Cardiac muscle cell (in vitro differentiated cells and primary cell): ENCODE measurements at regions not wholly inside any gene's neighbourhood (a gene's known extent, or its start where the extent isn't known, plus 50 kb on each side); places are given as distances from the start of the nearest gene placed in this dataset.

Experiments
- DNase-seq, 2 donors: peaks; one replicate each; pipeline versions ENCODE4 v3.0.0 to v3.0.0-alpha.2; 2010 to 2017; ENCODE audit warnings: low read depth in 1 of 2, low spot score in 1 of 2
- H3K27ac ChIP-seq: fragments of 200-600 bp; sonication (generic); 2 replicates; pipeline ENCODE4 v1.5.1; 2016
- H3K27me3 ChIP-seq: fragments of 200-600 bp; sonication (generic); 2 replicates; pipeline ENCODE4 v1.6.0; 2016; ENCODE audit warnings: control low read depth
- H3K36me3 ChIP-seq: fragments of 200-600 bp; sonication (generic); 2 replicates; pipeline ENCODE4 v1.5.1; 2016; ENCODE audit warnings: control low read depth
- H3K4me1 ChIP-seq: fragments of 200-600 bp; sonication (generic); 2 replicates; pipeline ENCODE4 v1.8.1; 2017; ENCODE audit warnings: low read depth, mild to moderate bottlenecking, mixed run types
- H3K4me3 ChIP-seq: fragments of 200-600 bp; sonication (generic); 2 replicates; pipeline ENCODE4 v1.5.1; 2016; ENCODE audit warnings: mild to moderate bottlenecking
- H3K9me3 ChIP-seq: fragments of 200-600 bp; sonication (generic); 2 replicates; pipeline ENCODE4 v1.5.1; 2017; ENCODE audit warnings: low read depth, mild to moderate bottlenecking, control low read depth
- TF ChIP-seq, protein P1 (sequence below): IDR thresholded peaks from 2 replicates; pipeline ENCODE4 v1.5.1; 2012; ENCODE audit warnings: low read depth, mild to moderate bottlenecking, low read length

DNA sequence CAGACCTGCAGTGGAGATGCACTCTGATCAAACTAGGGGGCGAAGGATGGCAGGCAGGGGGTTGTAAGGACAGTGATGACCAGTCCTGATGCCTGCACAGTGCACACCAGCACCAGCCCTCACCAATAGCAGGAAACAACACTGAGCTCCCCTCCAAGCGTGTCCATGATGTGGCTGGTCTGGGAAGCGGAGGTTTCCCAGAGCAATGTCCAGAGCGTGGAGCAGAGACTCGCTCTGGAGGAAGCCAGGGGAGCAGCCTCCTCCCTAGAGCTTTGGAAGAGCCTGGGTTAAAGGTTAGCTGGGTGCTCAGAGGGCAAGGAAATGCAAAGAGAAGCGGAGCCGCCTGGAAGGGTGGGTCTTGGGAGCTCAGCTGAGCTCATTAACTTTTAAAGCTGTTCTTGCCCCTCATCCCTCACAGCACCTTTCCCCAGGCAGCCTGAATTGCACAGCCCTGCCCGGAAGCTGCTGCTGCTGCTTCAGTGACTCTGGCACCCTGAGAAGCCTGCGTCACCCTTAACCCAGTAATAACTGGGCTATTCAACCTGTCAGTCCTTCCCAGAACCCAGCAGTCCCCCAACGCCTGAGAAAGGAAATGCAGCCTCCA, 162.2 kb upstream of the RAB4A start:
- DNase-seq = no peak
- Histone ChIP-seq H3K36me3 (no peaks in the 10 kb centered on the region), H3K27me3 (no peaks in the 10 kb centered on the region), H3K4me3 (no peak overlapping the region), H3K4me1 (peaks cover 5% of the 10 kb centered on the region), H3K27ac (no peak overlapping the region), H3K9me3 (no peaks in the 10 kb centered on the region)
- TF ChIP-seq, protein P1, sequence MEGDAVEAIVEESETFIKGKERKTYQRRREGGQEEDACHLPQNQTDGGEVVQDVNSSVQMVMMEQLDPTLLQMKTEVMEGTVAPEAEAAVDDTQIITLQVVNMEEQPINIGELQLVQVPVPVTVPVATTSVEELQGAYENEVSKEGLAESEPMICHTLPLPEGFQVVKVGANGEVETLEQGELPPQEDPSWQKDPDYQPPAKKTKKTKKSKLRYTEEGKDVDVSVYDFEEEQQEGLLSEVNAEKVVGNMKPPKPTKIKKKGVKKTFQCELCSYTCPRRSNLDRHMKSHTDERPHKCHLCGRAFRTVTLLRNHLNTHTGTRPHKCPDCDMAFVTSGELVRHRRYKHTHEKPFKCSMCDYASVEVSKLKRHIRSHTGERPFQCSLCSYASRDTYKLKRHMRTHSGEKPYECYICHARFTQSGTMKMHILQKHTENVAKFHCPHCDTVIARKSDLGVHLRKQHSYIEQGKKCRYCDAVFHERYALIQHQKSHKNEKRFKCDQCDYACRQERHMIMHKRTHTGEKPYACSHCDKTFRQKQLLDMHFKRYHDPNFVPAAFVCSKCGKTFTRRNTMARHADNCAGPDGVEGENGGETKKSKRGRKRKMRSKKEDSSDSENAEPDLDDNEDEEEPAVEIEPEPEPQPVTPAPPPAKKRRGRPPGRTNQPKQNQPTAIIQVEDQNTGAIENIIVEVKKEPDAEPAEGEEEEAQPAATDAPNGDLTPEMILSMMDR = no peak

DNA sequence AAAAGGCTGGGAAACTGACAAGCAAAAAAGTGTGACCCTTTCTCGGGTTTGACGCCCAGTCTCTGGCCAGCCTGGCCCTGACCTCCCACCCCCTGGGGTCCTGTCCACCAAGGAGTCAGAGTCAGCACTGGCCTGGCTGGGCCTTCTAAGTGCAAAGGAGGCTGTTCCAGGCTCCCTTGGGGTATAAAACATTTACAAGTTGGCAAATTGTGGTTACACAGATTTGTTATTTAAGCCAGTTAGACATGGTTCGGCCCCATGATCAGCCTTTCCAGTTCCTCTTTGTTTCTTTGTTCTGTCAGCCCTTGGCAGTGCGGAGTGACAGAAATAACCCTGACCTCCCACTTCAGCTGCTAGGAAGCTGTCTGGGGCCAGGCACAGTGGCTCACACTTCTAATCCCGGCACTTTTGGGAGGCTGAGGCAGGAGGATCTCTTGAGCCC, 161.6 kb upstream of the RAB4A start:
- Histone ChIP-seq H3K36me3 (no peaks in the 10 kb centered on the region), H3K9me3 (no peaks in the 10 kb centered on the region), H3K27me3 (no peaks in the 10 kb centered on the region), H3K4me1 (peaks cover 5% of the 10 kb centered on the region), H3K27ac (no peak overlapping the region), H3K4me3 (no peak overlapping the region)
- TF ChIP-seq, protein P1 = no peak
- DNase-seq = peak in 1 of 2 donors; percentile 14

DNA sequence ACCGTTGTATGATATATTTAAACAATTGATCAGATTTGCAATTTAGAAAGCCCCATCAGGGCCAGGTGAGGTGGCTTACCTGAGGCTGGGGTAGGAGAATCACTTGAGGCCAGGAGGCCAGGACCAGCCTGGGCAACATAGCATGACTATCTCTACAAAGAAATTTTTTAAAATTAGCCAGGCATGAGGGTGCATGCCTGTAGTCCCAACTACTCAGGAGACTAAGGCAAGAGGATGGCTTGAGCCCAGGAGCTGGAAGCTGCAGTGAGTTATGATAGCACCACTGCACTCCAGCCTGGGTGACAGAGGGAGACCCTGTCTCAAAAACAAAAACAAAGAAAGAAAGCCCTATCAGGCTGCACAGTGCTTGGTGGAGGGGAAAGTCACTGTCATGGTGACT, 159.9 kb upstream of the RAB4A start:
- TF ChIP-seq, protein P1 = no peak
- Histone ChIP-seq H3K27me3 (no peaks in the 10 kb centered on the region), H3K9me3 (no peaks in the 10 kb centered on the region), H3K36me3 (no peaks in the 10 kb centered on the region), H3K27ac (no peak overlapping the region), H3K4me3 (no peak overlapping the region), H3K4me1 (peaks cover 5% of the 10 kb centered on the region)
- DNase-seq = no peak

- H3K4me1 ChIP-seq = peaks cover 5% of the 10 kb centered on the region
- no peaks in the 10 kb centered on the region for H3K36me3 ChIP-seq
- H3K27ac ChIP-seq = no peak overlapping the region
- H3K4me3 ChIP-seq = no peak overlapping the region
- H3K27me3 ChIP-seq = no peaks in the 10 kb centered on the region
- peak in 1 of 2 donors; percentile 31 for DNase-seq
- H3K9me3 ChIP-seq = no peaks in the 10 kb centered on the region
- TF ChIP-seq, protein P1 = no peak
Observed at GRCh38 chr1:229111703-229112319, 159.1 kb upstream of the RAB4A start.

DNA sequence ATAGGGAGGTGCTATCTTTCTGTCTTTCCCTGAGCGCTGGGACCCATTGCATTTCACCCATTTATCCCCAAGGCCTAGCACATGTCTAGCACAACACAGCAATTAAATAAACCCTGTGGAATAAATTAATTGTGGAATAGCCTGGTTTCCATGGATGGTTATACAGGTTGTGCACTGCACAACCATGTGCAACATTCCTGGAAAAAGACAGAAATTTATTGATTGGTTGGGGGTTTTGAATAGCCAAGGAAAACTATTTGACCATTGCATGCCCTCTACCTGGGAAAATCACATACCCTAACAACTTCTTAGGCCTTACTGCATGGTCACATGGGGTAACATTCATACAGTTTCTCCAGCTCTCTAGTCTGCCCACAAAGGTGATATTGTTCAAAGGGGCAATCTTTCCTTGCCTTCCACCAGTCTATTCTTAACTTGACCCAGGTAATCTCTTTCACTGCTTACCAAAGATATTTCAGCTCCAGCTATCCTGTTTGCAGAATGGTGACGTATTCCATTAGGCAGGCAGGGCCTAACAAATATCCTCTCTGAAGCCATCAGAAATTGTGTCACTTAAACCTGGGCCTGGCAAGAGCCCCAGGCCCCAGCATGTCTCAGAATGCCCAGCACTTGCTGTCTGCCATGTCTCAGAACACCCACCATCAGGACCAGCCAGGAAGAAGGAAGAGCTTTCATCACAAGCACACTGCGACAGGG, 157.9 kb upstream of the RAB4A start:
- Histone ChIP-seq H3K4me3 (no peak overlapping the region), H3K4me1 (peaks cover 5% of the 10 kb centered on the region), H3K9me3 (no peaks in the 10 kb centered on the region), H3K27me3 (no peaks in the 10 kb centered on the region), H3K27ac (no peak overlapping the region), H3K36me3 (no peaks in the 10 kb centered on the region)
- DNase-seq = no peak
- TF ChIP-seq, protein P1 = no peak
